Upper lobe of left lung (tissue), 4 donors: ENCODE measurements at regions not wholly inside any gene's neighbourhood (a gene's known extent, or its start where the extent isn't known, plus 50 kb on each side); places are given as distances from the start of the nearest gene placed in this dataset.

Experiments
- CTCF ChIP-seq, 6 experiments: fragments of 450-650 bp in 4 of 6; fragments of 200-600 bp in 2 of 6; sonication (generic) in 2 of 6; IDR thresholded peaks; one replicate each; pipeline ENCODE4 v1.5.1; 2016 to 2019; ENCODE audit warnings: antibody characterized with exemption in 6 of 6
- POLR2A ChIP-seq, 4 donors: fragments of 450-650 bp; IDR thresholded peaks; one replicate each; pipeline ENCODE4 v1.5.1; 2016 to 2017; ENCODE audit warnings: antibody characterized with exemption in 4 of 4, mild to moderate bottlenecking in 2 of 4
- POLR2AphosphoS5 ChIP-seq, 2 donors: sonication (generic); formaldehyde crosslinking; IDR thresholded peaks; one replicate each; pipeline ENCODE4 v1.5.1; 2017; ENCODE audit warnings: antibody characterized with exemption in 2 of 2

DNA sequence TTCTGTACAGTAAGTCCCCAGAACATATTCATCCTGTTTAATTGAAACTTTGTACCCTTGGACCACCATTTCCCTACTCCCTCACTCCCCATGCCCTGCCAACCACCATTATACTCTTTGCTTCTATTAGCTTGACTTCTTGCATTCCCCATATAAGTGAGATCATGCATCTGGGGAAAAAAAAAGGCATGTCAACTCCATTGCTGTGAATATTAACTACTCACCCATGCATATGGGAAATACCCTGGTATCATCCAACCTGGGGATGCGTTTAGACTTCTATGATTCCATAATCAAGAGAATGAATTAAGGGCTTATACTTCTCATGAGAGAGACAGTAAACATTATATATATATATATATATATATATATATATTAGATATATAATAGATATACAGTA lies 659.4 kb upstream of the C9orf72 start:
- TF ChIP-seq CTCF (IDR thresholded peaks at IDR 0.05) (no peak), POLR2AphosphoS5 (IDR thresholded peaks at IDR 0.05) (no peak), POLR2A (IDR thresholded peaks at IDR 0.05) (no peak)
